GM12878 (cell line): ENCODE measurements at regions not wholly inside any gene's neighbourhood (a gene's known extent, or its start where the extent isn't known, plus 50 kb on each side); places are given as distances from the start of the nearest gene placed in this dataset.

Experiments used
- ATAC-seq: fragments of 200-7000 bp; cut with Tn5 transposase; 3 replicates; pipeline ENCODE4 v1.9.1; 2020; ENCODE audit warnings: mild to moderate bottlenecking, moderate library complexity
- BruUV-seq: library from RNA; stranded (reverse); fragments of 400-500 nt; replicated peaks from 2 replicates; lab custom pipeline; 2021; lab: Mats Ljungman, UMichigan
- CTCF ChIA-PET: fragments of 300-600 bp; sonication (Branson Sonifier 250); formaldehyde crosslinking; extraction: SDS; loops from one replicate; lab custom pipeline; 2021; ENCODE audit warnings: inconsistent platforms; lab: Yijun Ruan, JAX
- POLR2A ChIA-PET: fragments of 350-600 bp; formaldehyde crosslinking; extraction: SDS; loops from one replicate; lab custom pipeline; 2021; ENCODE audit warnings: inconsistent platforms; lab: Charles Lee
- RAD21 ChIA-PET: fragments of 300-600 bp; sonication (Branson Sonifier 250); formaldehyde crosslinking; loops from one replicate; lab custom pipeline; 2023; ENCODE audit warnings: antibody characterized with exemption; ENCODE audit not compliant: unreplicated experiment; lab: Charles Lee
- SMC1A ChIA-PET: fragments of 300-600 bp; sonication (Branson Sonifier 250); formaldehyde crosslinking; loops from one replicate; lab custom pipeline; 2023; ENCODE audit not compliant: unreplicated experiment, uncharacterized antibody; lab: Charles Lee
- DNase-seq: peaks from one replicate; pipeline ENCODE4 v3.0.0-alpha.2; 2011; ENCODE audit warnings: low read depth, low spot score
- FAIRE-seq: peaks from 3 replicates; lab custom pipeline; 2011; peaks lifted over from hg19 to GRCh38; lab: Jason Lieb, UNC
- H2AFZ ChIP-seq: 2 replicates; pipeline ENCODE4 v1.6.0; 2011; ENCODE audit warnings: low read depth, low read length, control low read depth; ENCODE audit not compliant: control insufficient read depth
- H3K27ac ChIP-seq: 2 replicates; pipeline ENCODE4 v1.5.1; 2011; ENCODE audit warnings: control low read depth; ENCODE audit not compliant: control insufficient read depth, insufficient read depth
- H3K27me3 ChIP-seq, 2 experiments: replicated peaks in 1 of 2; 2 replicates each; pipeline versions ENCODE4 v1.6.0 to v1.6.1; 2011; ENCODE audit warnings: low read length in 1 of 2; ENCODE audit not compliant: control insufficient read depth in 2 of 2, insufficient read depth in 2 of 2
- H3K36me3 ChIP-seq, 2 experiments: 2 replicates each; pipeline ENCODE4 v1.5.1; 2011; ENCODE audit warnings: low read length in 1 of 2; ENCODE audit not compliant: control insufficient read depth in 2 of 2, insufficient read depth in 2 of 2
- H3K4me1 ChIP-seq: 2 replicates; pipeline ENCODE4 v1.6.1; 2011; ENCODE audit warnings: mild to moderate bottlenecking, low read length, moderate library complexity, mixed read lengths; ENCODE audit not compliant: control insufficient read depth, insufficient read depth
- H3K4me2 ChIP-seq: 2 replicates; pipeline ENCODE4 v1.6.0; 2011; ENCODE audit warnings: control low read depth; ENCODE audit not compliant: control insufficient read depth, insufficient read depth
- H3K4me3 ChIP-seq: fragments of 200-600 bp; sonication (generic); 2 replicates; pipeline ENCODE4 v1.5.1; 2016
- H3K79me2 ChIP-seq: 2 replicates; pipeline ENCODE4 v1.6.0; 2011; ENCODE audit warnings: low read length; ENCODE audit not compliant: control insufficient read depth, insufficient read depth
- H3K9ac ChIP-seq: 2 replicates; pipeline ENCODE4 v1.8.0; 2011; ENCODE audit warnings: low read length, control low read depth, mixed read lengths; ENCODE audit not compliant: control insufficient read depth, insufficient read depth
- H3K9me3 ChIP-seq: replicated peaks from 3 replicates; pipeline ENCODE4 v1.5.1; 2011; ENCODE audit warnings: mild to moderate bottlenecking, low read length; ENCODE audit not compliant: control insufficient read depth, insufficient read depth
- H4K20me1 ChIP-seq: 2 replicates; pipeline ENCODE4 v1.6.0; 2011; ENCODE audit not compliant: control insufficient read depth, insufficient read depth
- CHD2 ChIP-seq: IDR thresholded peaks from 2 replicates; pipeline ENCODE4 v1.6.1; 2011; ENCODE audit warnings: low read depth, low read length, improper control_type of control experiment, borderline replicate concordance
- NFXL1 ChIP-seq: fragments of 450-650 bp; IDR thresholded peaks from 2 replicates; pipeline ENCODE4 v1.6.1; 2017; ENCODE audit warnings: antibody characterized with exemption, mild to moderate bottlenecking, borderline replicate concordance
- POLR2AphosphoS2 ChIP-seq: IDR thresholded peaks from 2 replicates; pipeline ENCODE4 v1.6.1; 2011; ENCODE audit warnings: low read depth, mild to moderate bottlenecking, low read length, improper control_type of control experiment, moderate library complexity
- YY1 ChIP-seq: IDR thresholded peaks from 2 replicates; pipeline ENCODE4 v1.6.1; 2011; ENCODE audit warnings: low read depth, mild to moderate bottlenecking, low read length
- WGBS: methylation state at CpG from one replicate; pipeline ENCODE4 v1.1.6; 2016; ENCODE audit warnings: low lambda C conversion rate; ENCODE audit not compliant: insufficient replicate concordance, insufficient coverage; ENCODE audit errors: missing lambda C conversion rate; 5-methylcytosine and 5-hydroxymethylcytosine counted together
- in situ Hi-C: fragments of 300-500 bp; cut with MboI; formaldehyde crosslinking; loops from 9 replicates; pipeline ENCODE4 v1.14.3; 2018; ENCODE audit warnings: mixed read lengths
- intact Hi-C: fragments of 100-400 bp; cut with micrococcal nuclease; formaldehyde crosslinking; loops from one replicate; pipeline ENCODE4 v1.14.2; 2022; ENCODE audit not compliant: unreplicated experiment
- TF ChIP-seq, protein P1 (sequence below): fragments of 450-650 bp; IDR thresholded peaks from 2 replicates; pipeline ENCODE4 v1.6.1; 2017; ENCODE audit warnings: mild to moderate bottlenecking, moderate library complexity

DNA sequence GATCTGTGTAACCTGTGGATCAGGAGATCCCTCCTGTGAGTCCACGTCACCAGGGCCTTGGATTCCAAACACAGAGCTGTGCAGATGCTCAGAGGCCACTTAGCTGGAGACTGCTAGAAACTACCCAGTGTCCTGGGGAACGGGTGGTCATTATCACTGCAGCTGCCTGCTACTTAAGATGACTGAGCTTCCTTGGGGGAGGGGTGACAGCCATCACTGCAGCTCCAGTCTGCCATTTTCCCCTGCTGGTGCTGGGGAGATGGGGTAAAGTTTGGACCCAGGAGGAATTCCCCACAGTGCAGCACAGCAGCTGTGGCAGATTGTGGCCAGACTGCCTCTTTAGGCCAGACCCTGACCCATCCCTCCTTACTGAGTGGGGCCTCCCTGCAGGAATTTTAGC lies 78.8 kb upstream of the VOPP1 start:
- ChIA-PET CTCF (no interaction called here), POLR2A (no interaction called here), SMC1A (no interaction called here), RAD21 (no interaction called here)
- FAIRE-seq (no peak), ATAC-seq (peak; percentile 20; the same call in 2 of the 3 replicates), DNase-seq (no peak)
- Histone ChIP-seq H3K4me3 (no peak overlapping the region), H3K27ac (no peak overlapping the region), H3K9me3 (no peaks in the 10 kb centered on the region; the same call in 2 of the 3 replicates), H4K20me1 (no peaks in the 10 kb centered on the region), H3K27me3 (no peaks in the 10 kb centered on the region), H3K79me2 (no peaks in the 10 kb centered on the region), H3K4me2 (no peak overlapping the region), H2AFZ (no peak overlapping the region), H3K9ac (no peak overlapping the region), H3K36me3 (no peaks in the 10 kb centered on the region), H3K4me1 (no peaks in the 10 kb centered on the region; the same call in 1 of the 2 replicates)
- in situ Hi-C loops (no loop called here), intact Hi-C loops (no loop called here)
- WGBS: 23% methylated on average over 2 of the region's 2 CpGs
- TF ChIP-seq NFXL1 (no peak), CHD2 (no peak), POLR2AphosphoS2 (no peak), YY1 (0 out of 2 replicates have a peak, but pooled peaks have one; percentile 32)
- TF ChIP-seq, protein P1, sequence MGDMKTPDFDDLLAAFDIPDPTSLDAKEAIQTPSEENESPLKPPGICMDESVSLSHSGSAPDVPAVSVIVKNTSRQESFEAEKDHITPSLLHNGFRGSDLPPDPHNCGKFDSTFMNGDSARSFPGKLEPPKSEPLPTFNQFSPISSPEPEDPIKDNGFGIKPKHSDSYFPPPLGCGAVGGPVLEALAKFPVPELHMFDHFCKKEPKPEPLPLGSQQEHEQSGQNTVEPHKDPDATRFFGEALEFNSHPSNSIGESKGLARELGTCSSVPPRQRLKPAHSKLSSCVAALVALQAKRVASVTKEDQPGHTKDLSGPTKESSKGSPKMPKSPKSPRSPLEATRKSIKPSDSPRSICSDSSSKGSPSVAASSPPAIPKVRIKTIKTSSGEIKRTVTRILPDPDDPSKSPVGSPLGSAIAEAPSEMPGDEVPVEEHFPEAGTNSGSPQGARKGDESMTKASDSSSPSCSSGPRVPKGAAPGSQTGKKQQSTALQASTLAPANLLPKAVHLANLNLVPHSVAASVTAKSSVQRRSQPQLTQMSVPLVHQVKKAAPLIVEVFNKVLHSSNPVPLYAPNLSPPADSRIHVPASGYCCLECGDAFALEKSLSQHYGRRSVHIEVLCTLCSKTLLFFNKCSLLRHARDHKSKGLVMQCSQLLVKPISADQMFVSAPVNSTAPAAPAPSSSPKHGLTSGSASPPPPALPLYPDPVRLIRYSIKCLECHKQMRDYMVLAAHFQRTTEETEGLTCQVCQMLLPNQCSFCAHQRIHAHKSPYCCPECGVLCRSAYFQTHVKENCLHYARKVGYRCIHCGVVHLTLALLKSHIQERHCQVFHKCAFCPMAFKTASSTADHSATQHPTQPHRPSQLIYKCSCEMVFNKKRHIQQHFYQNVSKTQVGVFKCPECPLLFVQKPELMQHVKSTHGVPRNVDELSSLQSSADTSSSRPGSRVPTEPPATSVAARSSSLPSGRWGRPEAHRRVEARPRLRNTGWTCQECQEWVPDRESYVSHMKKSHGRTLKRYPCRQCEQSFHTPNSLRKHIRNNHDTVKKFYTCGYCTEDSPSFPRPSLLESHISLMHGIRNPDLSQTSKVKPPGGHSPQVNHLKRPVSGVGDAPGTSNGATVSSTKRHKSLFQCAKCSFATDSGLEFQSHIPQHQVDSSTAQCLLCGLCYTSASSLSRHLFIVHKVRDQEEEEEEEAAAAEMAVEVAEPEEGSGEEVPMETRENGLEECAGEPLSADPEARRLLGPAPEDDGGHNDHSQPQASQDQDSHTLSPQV: no peak
- BruUV-seq: no TSS peak
